Activated naive CD8-positive, alpha-beta T cell treated with anti-CD3 and anti-CD28 coated beads for 36 hours (primary cell): ENCODE measurements at regions not wholly inside any gene's neighbourhood (a gene's known extent, or its start where the extent isn't known, plus 50 kb on each side); places are given as distances from the start of the nearest gene placed in this dataset.

Experiments
- DNase-seq: peaks from one replicate; pipeline ENCODE4 v3.0.0; 2021
- H3K27ac Mint-ChIP-seq: one replicate; pipeline ENCODE4 v1.8.0; 2022; ENCODE audit warnings: mild to moderate bottlenecking, moderate library complexity, mixed read lengths
- H3K27me3 Mint-ChIP-seq: one replicate; pipeline ENCODE4 v1.8.0; 2022; ENCODE audit warnings: mild to moderate bottlenecking, mixed read lengths
- H3K36me3 Mint-ChIP-seq: one replicate; pipeline ENCODE4 v1.8.0; 2021; ENCODE audit warnings: mild to moderate bottlenecking, mixed read lengths
- H3K4me1 Mint-ChIP-seq: one replicate; pipeline ENCODE4 v1.8.0; 2021; ENCODE audit warnings: mixed read lengths
- H3K4me3 Mint-ChIP-seq: one replicate; pipeline ENCODE4 v1.8.0; 2022; ENCODE audit warnings: mild to moderate bottlenecking, moderate library complexity, mixed read lengths
- H3K9me3 Mint-ChIP-seq: one replicate; pipeline ENCODE4 v1.8.0; 2022; ENCODE audit warnings: mixed read lengths

DNA sequence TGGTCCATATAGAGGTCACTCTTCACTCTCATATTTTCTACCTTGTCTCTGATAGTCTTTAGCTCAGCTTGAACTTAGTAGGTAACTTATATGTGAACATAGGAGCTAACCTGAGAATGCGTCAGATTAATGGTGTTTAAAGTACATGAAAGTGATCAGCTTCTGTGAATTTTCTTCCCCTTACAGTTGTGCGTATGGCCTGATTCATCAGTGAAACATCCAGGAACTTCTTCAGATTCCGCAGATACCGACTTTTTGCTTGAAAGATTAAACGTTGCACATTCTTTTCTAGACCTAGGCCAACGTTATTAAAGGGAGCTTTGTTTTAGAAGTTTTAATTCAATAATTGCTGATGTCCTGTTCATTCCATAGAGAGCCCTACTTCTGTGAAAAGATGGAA, 1945.1 kb upstream of the SEL1L start:
- Mint-ChIP-seq H3K4me3 (no peak overlapping the region), H3K27ac (no peak overlapping the region), H3K36me3 (no peaks in the 10 kb centered on the region), H3K4me1 (no peaks in the 10 kb centered on the region), H3K27me3 (no peaks in the 10 kb centered on the region), H3K9me3 (peaks cover 4% of the 10 kb centered on the region)
- no peak for DNase-seq

DNA sequence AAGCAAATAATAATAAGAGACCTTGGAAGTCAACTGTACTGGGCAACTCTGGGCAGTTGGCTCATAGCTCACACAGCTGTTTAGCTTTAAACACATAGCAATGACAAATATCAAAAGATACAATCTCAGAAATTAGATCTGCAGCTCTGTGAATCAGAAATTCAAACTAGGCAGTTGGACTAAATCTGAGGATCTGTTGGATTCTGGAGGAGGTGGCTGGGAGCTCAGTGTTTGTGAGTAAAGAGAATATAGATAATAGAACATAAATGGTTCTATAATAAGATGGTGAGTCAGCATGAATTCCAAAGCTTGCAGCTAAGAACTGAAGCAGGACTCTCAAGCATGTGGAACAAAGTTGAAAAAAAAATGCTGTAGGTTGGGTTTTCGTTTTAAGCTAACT, 1949.4 kb upstream of the SEL1L start:
- no peaks in the 10 kb centered on the region for H3K4me1 Mint-ChIP-seq
- no peak for DNase-seq
- no peaks in the 10 kb centered on the region for H3K36me3 Mint-ChIP-seq
- H3K4me3 Mint-ChIP-seq: no peak overlapping the region
- peaks cover 5% of the 10 kb centered on the region for H3K9me3 Mint-ChIP-seq
- H3K27me3 Mint-ChIP-seq: no peaks in the 10 kb centered on the region
- no peak overlapping the region for H3K27ac Mint-ChIP-seq

DNA sequence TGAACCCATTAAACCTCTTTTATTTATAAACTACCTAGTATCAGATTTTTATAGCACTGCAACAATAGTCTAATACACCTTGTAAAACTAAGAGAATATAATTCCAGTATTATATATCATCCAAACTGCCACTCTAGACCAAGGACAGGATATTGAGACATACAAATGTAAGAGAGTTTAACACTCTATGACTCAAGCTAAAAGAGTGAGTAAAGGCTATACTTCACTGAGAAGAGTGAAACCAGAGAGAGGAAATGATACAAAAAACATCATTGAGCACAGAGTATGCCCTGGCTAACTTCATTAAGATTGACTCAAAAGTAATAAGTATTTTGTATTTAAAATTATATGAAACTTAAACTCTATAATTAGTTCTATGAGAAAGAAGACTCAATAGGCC, 1951.9 kb upstream of the SEL1L start:
- no peak overlapping the region for H3K27ac Mint-ChIP-seq
- no peaks in the 10 kb centered on the region for H3K27me3 Mint-ChIP-seq
- no peak for DNase-seq
- no peaks in the 10 kb centered on the region for H3K4me1 Mint-ChIP-seq
- peaks cover 5% of the 10 kb centered on the region for H3K9me3 Mint-ChIP-seq
- no peaks in the 10 kb centered on the region for H3K36me3 Mint-ChIP-seq
- no peak overlapping the region for H3K4me3 Mint-ChIP-seq

DNA sequence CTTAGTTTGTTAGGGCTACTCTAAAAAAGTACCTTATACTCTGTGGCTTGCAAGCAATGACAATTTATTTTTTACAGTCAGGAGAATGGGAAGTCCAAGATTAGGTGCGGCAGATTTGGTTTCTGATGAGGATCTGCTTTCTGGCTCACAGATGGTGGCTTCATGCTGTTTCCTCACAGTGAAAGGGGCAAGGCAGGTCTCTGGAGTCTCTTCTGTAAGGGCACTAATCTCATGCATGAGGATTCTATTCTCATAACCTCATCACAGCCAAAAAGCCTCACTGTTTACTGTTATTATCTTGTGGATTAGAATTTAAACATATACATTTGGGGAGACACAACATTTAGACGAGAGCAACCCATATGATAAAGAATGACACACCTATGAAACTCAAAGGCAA, 1957.4 kb upstream of the SEL1L start:
- Mint-ChIP-seq H3K4me1 (no peaks in the 10 kb centered on the region), H3K27ac (no peak overlapping the region), H3K9me3 (peaks cover 11% of the 10 kb centered on the region), H3K27me3 (no peaks in the 10 kb centered on the region), H3K36me3 (no peaks in the 10 kb centered on the region), H3K4me3 (no peak overlapping the region)
- DNase-seq: no peak

DNA sequence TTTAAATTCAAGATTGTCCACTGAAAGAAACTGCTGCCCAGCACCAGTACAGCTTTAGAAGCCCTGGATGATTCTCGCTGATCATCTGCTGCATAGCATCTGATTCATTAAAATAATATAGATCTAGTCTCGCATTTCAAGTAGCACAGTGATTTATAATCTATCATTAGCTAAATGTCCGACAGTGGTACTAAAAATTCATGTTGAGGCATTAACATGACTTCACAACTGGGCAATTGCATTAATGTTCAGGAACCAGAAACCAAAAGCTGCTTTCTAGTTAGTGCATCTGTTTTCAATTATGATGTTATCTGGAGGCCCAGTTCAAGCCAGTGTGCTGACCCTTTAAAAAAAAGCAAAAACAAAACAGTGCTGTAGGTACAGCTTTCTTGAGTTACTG, 1987.2 kb upstream of the SEL1L start:
- H3K9me3 Mint-ChIP-seq: peaks cover 10% of the 10 kb centered on the region
- H3K4me1 Mint-ChIP-seq: no peaks in the 10 kb centered on the region
- no peak for DNase-seq
- no peak overlapping the region for H3K4me3 Mint-ChIP-seq
- H3K36me3 Mint-ChIP-seq: no peaks in the 10 kb centered on the region
- no peaks in the 10 kb centered on the region for H3K27me3 Mint-ChIP-seq
- H3K27ac Mint-ChIP-seq: no peak overlapping the region

DNA sequence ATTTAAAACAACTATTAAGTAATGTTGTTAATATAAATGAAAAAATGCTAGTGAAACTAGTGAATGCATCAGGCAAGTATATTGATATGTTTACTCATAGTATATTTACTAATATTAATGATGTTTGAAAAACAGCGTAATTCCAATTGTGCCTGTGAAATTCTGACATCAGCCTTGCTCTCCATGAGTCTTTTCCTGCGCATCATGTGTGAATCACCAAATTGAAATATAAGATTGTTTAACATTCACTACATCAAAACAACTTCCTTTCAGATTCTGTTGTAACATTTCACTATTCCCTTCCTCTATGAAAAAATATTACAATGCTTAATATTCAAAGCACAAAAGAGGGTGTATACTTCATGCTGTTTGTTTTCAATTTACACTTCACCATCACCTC, 1995.9 kb upstream of the SEL1L start:
- H3K4me1 Mint-ChIP-seq: no peaks in the 10 kb centered on the region
- no peak overlapping the region for H3K27ac Mint-ChIP-seq
- no peak for DNase-seq
- H3K4me3 Mint-ChIP-seq: no peak overlapping the region
- peaks cover 10% of the 10 kb centered on the region for H3K9me3 Mint-ChIP-seq
- no peaks in the 10 kb centered on the region for H3K36me3 Mint-ChIP-seq
- no peaks in the 10 kb centered on the region for H3K27me3 Mint-ChIP-seq

DNA sequence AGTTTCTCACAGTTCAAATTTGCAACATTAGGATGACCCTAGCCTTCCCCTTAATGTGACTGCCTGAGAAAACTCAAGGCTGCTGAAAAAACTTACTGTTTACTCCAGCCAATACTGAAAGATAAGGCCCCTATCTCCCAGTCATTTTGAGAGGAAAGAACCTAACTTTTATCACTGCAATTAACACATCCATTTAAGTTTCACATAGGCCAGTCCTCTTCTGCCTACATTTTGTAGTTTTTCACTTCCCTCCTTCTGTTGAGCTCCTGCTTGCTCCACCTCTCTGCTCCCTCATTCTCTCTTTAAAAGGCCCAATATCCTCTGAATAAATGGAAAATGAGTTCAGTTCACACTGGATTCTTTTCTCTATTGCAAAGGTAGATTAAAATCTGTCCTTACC, 1996.2 kb upstream of the FLRT2 start:
- Mint-ChIP-seq H3K4me3 (no peak overlapping the region), H3K27me3 (no peaks in the 10 kb centered on the region), H3K4me1 (no peaks in the 10 kb centered on the region), H3K9me3 (peaks cover 10% of the 10 kb centered on the region), H3K36me3 (no peaks in the 10 kb centered on the region), H3K27ac (no peak overlapping the region)
- no peak for DNase-seq

DNA sequence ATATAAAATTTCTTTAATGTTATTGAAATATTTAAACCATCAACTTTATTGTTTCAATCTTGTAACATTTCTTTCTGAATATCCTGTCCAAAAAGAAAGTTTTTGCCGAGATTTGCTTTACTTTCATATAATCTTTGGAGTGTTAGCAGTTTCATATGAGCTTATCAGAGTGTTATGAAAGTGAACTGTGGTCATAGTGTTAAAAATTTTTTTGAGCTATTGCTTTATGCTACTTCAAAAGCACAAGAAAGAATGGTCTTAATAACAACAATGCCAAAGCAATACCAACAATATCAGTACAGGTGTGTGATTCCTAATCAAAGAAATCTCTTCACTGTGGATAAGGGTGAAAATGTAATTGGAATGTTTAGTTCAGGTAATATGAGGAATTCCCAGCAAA, 1994.9 kb upstream of the FLRT2 start:
- no peaks in the 10 kb centered on the region for H3K27me3 Mint-ChIP-seq
- H3K9me3 Mint-ChIP-seq: peaks cover 9% of the 10 kb centered on the region
- no peak for DNase-seq
- H3K4me1 Mint-ChIP-seq: no peaks in the 10 kb centered on the region
- no peak overlapping the region for H3K4me3 Mint-ChIP-seq
- no peak overlapping the region for H3K27ac Mint-ChIP-seq
- H3K36me3 Mint-ChIP-seq: no peaks in the 10 kb centered on the region

DNA sequence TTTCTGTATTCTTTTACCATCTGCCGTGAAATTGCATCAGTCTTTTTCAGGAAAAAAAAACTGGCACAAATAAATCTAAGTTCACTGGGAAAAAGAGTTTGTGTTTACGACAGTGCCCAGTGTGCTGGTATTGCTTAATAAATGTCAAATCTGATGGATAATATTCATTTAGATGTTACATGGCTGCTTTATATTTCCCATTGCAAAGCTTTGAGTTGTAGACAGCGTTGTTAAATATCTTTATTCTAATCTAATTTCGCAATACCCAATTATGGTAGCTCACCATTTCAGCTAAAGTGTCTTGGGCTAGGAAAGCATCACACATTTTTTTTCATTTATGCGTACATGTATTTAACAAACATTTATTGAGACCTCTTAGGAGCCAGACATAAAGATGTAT, 1994.5 kb upstream of the FLRT2 start:
- DNase-seq: no peak
- Mint-ChIP-seq H3K4me1 (no peaks in the 10 kb centered on the region), H3K36me3 (no peaks in the 10 kb centered on the region), H3K27ac (no peak overlapping the region), H3K9me3 (peaks cover 9% of the 10 kb centered on the region), H3K27me3 (no peaks in the 10 kb centered on the region), H3K4me3 (no peak overlapping the region)

DNA sequence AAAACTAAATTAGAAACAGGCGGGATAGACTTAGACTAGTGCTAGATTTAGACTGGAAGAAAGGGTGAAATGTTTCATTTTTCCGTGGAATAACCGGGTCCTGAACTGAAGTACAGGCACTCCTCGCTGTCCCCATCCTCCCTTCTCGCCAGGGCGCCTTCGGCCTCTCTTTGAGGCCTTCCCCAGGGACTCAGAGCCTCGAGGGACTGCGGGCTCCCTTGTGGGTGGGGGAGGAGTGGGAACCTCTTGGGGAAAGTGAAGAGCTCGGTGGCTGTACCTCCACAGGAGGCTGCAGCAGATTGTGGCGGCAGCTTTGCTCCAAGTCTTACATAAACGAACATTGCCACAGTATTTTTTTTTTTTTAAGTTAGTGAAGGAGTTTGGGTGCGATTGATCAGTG, 1988.8 kb upstream of the FLRT2 start:
- Mint-ChIP-seq H3K36me3 (no peaks in the 10 kb centered on the region), H3K9me3 (peaks cover 11% of the 10 kb centered on the region), H3K27me3 (no peaks in the 10 kb centered on the region), H3K4me1 (no peaks in the 10 kb centered on the region), H3K27ac (no peak overlapping the region), H3K4me3 (no peak overlapping the region)
- DNase-seq: no peak

DNA sequence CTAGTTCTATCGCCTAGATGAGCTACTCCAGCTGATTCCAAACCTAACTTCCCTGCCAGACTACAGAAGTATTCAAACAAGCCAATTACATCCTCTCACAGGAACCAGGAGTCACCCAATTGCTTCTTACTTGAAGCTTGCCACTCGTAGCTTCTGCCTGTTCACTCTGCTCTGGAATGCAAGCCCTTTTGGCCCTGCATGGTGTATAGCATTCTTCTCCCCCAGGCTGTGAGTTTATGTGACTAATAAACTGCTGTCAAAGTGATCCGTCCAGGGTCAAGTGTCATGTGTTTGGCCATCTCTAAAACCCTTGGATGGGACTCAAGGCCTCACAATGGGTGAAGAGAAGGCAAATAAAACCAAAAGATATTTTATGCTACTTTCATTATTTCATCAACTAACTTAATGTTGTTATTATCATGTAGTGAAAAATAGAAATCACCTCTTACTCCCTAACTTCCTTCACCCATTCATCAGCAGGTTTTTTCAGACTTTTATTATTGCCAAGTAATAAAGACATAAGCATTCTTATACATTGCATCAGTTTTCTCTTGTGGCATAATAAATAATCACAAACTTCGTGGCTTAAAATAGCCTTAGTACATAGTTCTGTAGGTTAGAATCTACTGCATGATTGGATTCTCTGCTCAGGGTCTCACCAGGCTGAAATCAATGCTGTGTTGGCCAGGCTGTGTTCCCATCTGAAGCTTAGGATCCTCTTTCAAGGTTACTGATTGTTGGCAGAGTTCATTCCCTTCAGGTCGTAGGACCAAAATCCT, 1981.7 kb upstream of the FLRT2 start:
- H3K4me1 Mint-ChIP-seq: no peaks in the 10 kb centered on the region
- H3K36me3 Mint-ChIP-seq: no peaks in the 10 kb centered on the region
- no peak overlapping the region for H3K27ac Mint-ChIP-seq
- H3K4me3 Mint-ChIP-seq: no peak overlapping the region
- no peak for DNase-seq
- peaks cover 9% of the 10 kb centered on the region for H3K9me3 Mint-ChIP-seq
- no peaks in the 10 kb centered on the region for H3K27me3 Mint-ChIP-seq

DNA sequence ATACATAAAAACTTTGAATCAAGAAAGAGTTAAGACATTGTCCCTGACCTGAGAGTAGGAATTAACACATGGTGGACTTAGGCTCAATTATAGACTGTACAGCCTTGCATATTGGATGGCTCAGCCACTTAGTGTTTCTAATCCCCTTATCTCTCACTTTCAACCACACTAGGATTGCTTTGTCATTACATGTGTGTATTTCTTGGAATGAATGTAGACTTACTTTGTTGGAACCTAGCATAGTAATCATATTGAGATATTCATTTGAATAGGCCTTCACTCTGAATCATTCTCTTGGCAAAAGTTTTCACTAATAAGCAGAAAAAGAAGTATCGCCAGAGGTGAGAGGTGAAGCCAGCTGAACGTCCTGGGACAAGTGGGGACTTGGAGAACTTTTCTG, 1973.9 kb upstream of the FLRT2 start:
- Mint-ChIP-seq H3K27me3 (no peaks in the 10 kb centered on the region), H3K36me3 (no peaks in the 10 kb centered on the region), H3K9me3 (peaks cover 6% of the 10 kb centered on the region), H3K4me1 (no peaks in the 10 kb centered on the region), H3K27ac (no peak overlapping the region), H3K4me3 (no peak overlapping the region)
- DNase-seq: no peak

DNA sequence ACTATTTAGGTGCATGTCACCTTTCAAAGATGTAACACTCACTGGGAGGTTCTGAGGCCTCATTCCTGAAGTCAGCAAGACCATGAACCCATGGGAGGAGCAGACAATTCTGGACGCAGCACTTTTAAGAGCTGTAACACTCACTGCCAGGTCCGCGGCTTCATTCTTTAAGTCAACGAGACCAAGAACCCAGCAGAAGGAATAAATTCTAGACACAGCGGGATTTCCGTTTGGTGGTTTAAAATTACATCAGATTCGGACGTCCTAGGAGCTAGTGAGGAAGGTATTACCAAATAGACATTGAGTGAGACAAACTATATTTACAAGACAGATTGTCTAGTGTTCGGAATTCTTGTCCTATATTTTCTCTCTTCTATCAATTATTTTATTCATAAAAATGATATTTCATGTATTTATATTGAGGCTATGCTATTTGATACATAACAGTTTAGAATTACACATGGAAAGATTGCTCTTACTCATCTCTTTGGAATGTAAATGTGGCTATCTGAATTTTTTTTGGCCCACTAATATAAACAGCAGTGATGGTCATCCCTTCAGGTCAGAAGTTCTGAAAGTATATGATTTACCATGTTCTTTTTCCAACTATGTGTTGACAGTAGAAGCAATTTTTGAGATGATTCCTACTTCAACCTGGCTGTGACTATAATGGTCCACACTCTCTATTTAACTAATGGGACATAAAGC, 1973.0 kb upstream of the FLRT2 start:
- Mint-ChIP-seq H3K27me3 (no peaks in the 10 kb centered on the region), H3K27ac (no peak overlapping the region), H3K9me3 (peaks cover 6% of the 10 kb centered on the region), H3K4me3 (no peak overlapping the region), H3K36me3 (no peaks in the 10 kb centered on the region), H3K4me1 (no peaks in the 10 kb centered on the region)
- no peak for DNase-seq

DNA sequence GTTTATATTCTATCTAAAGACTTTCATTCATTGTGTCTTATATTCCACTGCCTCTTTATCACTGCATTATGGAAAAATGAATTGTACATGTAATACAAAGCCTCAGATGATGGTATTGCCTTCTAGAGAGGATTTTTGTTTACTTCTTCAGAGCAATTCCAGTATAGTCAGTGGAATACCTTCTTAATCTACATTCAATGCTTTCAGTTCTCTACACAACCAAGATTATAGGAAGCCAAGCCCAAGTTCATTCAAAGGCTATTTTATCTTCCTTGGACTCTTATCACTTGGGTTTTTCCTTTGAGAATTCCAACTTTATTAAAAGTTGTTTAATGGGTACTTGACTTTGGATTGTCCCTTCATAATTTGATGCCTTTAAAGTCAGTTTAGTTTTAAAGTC, 1971.0 kb upstream of the FLRT2 start:
- H3K36me3 Mint-ChIP-seq: no peaks in the 10 kb centered on the region
- H3K4me1 Mint-ChIP-seq: no peaks in the 10 kb centered on the region
- no peak overlapping the region for H3K4me3 Mint-ChIP-seq
- no peak overlapping the region for H3K27ac Mint-ChIP-seq
- no peak for DNase-seq
- H3K9me3 Mint-ChIP-seq: peaks cover 6% of the 10 kb centered on the region
- no peaks in the 10 kb centered on the region for H3K27me3 Mint-ChIP-seq

DNA sequence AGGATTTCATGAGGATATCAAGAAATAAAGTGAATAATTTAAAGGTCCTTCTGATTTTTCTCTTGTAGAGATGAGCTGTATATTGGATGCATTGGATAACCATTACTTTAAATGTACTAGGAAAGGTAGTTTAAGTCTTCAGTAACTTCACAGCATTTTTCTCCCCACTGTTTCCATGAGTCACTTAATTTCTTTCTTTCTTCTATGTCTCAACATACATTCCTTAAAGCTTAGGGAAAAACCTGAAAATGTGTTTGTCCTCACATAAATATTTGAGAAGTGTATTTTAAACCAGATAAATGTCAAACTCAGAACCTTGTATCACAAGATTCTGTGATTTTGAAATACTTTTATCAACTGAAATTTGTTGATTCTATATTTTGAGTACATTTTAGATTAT, 1970.2 kb upstream of the FLRT2 start:
- no peak overlapping the region for H3K4me3 Mint-ChIP-seq
- peaks cover 7% of the 10 kb centered on the region for H3K9me3 Mint-ChIP-seq
- H3K4me1 Mint-ChIP-seq: no peaks in the 10 kb centered on the region
- no peaks in the 10 kb centered on the region for H3K36me3 Mint-ChIP-seq
- no peaks in the 10 kb centered on the region for H3K27me3 Mint-ChIP-seq
- no peak for DNase-seq
- no peak overlapping the region for H3K27ac Mint-ChIP-seq

DNA sequence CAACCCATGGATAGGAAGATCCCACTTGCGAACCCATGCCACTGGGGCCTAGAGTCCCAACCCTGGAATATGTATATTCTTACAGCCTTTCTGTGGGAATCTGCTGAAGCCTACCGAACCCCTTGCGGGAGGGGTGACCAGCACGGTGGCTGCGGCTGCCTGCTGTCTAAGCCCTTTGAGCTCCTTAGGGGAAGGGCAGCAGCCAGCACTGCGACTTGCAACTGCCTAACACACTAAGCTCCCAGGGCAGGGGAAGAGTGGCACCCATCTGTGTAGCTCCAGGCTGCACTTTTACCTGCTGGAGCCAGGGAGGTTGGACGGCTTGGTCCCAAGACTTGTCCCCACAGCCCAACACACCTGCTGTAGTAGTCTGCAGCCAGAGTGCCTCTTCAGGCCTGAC, 1968.7 kb upstream of the FLRT2 start:
- no peaks in the 10 kb centered on the region for H3K27me3 Mint-ChIP-seq
- H3K4me3 Mint-ChIP-seq: no peak overlapping the region
- no peaks in the 10 kb centered on the region for H3K36me3 Mint-ChIP-seq
- peaks cover 6% of the 10 kb centered on the region for H3K9me3 Mint-ChIP-seq
- H3K27ac Mint-ChIP-seq: no peak overlapping the region
- no peaks in the 10 kb centered on the region for H3K4me1 Mint-ChIP-seq
- DNase-seq: no peak
